Kidney epithelial cell (primary cell): ENCODE measurements at regions not wholly inside any gene's neighbourhood (a gene's known extent, or its start where the extent isn't known, plus 50 kb on each side); places are given as distances from the start of the nearest gene placed in this dataset.
"Not testable (repeated sequence)": the region's sequence is repeated elsewhere in the genome, so short reads cannot be mapped to it uniquely, and the experiment has no call there.

Experiments used
- DNase-seq: peaks from one replicate; pipeline ENCODE4 v3.0.0-alpha.2; 2010; ENCODE audit warnings: low read depth
- H3K27me3 ChIP-seq: 2 replicates; pipeline ENCODE4 v1.6.0; 2011; ENCODE audit warnings: low read length; ENCODE audit not compliant: control insufficient read depth, insufficient read depth
- H3K36me3 ChIP-seq: 2 replicates; pipeline ENCODE4 v1.5.1; 2011; ENCODE audit warnings: low read length; ENCODE audit not compliant: control insufficient read depth, insufficient read depth
- H3K4me3 ChIP-seq: 2 replicates; pipeline ENCODE4 v1.5.1; 2011; ENCODE audit warnings: low read depth, mild to moderate bottlenecking, control low read depth, low read length
- CTCF ChIP-seq: IDR thresholded peaks from 2 replicates; pipeline ENCODE4 v1.5.1; 2011; ENCODE audit warnings: mild to moderate bottlenecking, moderate library complexity, low read length, control low read depth, inconsistent platforms; ENCODE audit not compliant: insufficient read depth, poor library complexity, severe bottlenecking

GRCh38 chr6:86079938-86080337, 437.3 kb upstream of the SYNCRIP start:
- no peaks in the 10 kb centered on the region for H3K36me3 ChIP-seq
- TF ChIP-seq CTCF: no peak
- no peaks in the 10 kb centered on the region for H3K27me3 ChIP-seq
- H3K4me3 ChIP-seq: no peak overlapping the region
- DNase-seq: no peak

- no peak for TF ChIP-seq CTCF
- H3K27me3 ChIP-seq: no peaks in the 10 kb centered on the region
- H3K4me3 ChIP-seq: no peak overlapping the region
- DNase-seq: no peak
- H3K36me3 ChIP-seq: no peaks in the 10 kb centered on the region
These were observed 427.5 kb upstream of the SYNCRIP start for GRCh38 chr6:86070151-86070550.

GRCh38 chr6:86065002-86065401, 422.3 kb upstream of the SYNCRIP start:
- not testable (repeated sequence) for H3K27me3 ChIP-seq, H3K4me3 ChIP-seq, DNase-seq, H3K36me3 ChIP-seq

GRCh38 chr6:86057293-86057980, 414.8 kb upstream of the SYNCRIP start:
- H3K4me3 ChIP-seq, H3K27me3 ChIP-seq, H3K36me3 ChIP-seq, DNase-seq: not testable (repeated sequence)

- no peak for TF ChIP-seq CTCF
- no peaks in the 10 kb centered on the region for H3K36me3 ChIP-seq
- H3K27me3 ChIP-seq: no peaks in the 10 kb centered on the region
- H3K4me3 ChIP-seq: no peak overlapping the region
- DNase-seq: no peak
These were observed 402.4 kb upstream of the SYNCRIP start for GRCh38 chr6:86045038-86045437.

GRCh38 chr6:86042214-86042613, 399.5 kb upstream of the SYNCRIP start:
- DNase-seq: no peak
- no peaks in the 10 kb centered on the region for H3K36me3 ChIP-seq
- H3K4me3 ChIP-seq: no peak overlapping the region
- no peaks in the 10 kb centered on the region for H3K27me3 ChIP-seq
- TF ChIP-seq CTCF: no peak

GRCh38 chr6:86031713-86032112, 389.0 kb upstream of the SYNCRIP start:
- TF ChIP-seq CTCF: no peak
- Histone ChIP-seq H3K36me3 (no peaks in the 10 kb centered on the region), H3K27me3 (no peaks in the 10 kb centered on the region), H3K4me3 (no peak overlapping the region)
- no peak for DNase-seq
